ENCODE measurements at regions not wholly inside any gene's neighbourhood (a gene's known extent, or its start where the extent isn't known, plus 50 kb on each side); places are given as distances from the start of the nearest gene placed in this dataset.

- no peak overlapping the region for H3K4me3 Mint-ChIP-seq
- no peak overlapping the region for H3K27ac Mint-ChIP-seq
- no peaks in the 10 kb centered on the region for H3K36me3 Mint-ChIP-seq (ENCODE audit: low read depth)
- H3K27me3 Mint-ChIP-seq, result peaks cover 17% of the 10 kb centered on the region
- no peak for DNase-seq
- ChIA-PET CTCF (no interaction called here), POLR2A (no interaction called here)
- no peaks in the 10 kb centered on the region for H3K4me1 Mint-ChIP-seq
- H3K9me3 Mint-ChIP-seq, result no peaks in the 10 kb centered on the region
These were observed 141.9 kb downstream of the BMS1 start for GRCh38 chr10:42924484-42924883.

- H3K4me1 Mint-ChIP-seq, result no peaks in the 10 kb centered on the region
- ChIA-PET POLR2A (no interaction called here), CTCF (no interaction called here)
- no peak overlapping the region for H3K27ac Mint-ChIP-seq
- H3K4me3 Mint-ChIP-seq, result no peak overlapping the region
- H3K9me3 Mint-ChIP-seq, result no peaks in the 10 kb centered on the region
- H3K27me3 Mint-ChIP-seq, result peaks cover 19% of the 10 kb centered on the region
- DNase-seq, result no peak
- no peaks in the 10 kb centered on the region for H3K36me3 Mint-ChIP-seq (ENCODE audit: low read depth)
These were observed 144.2 kb downstream of the BMS1 start for GRCh38 chr10:42926843-42927242.

- Mint-ChIP-seq H3K4me3 (no peak overlapping the region), H3K27ac (no peak overlapping the region), H3K36me3 (ENCODE audit: low read depth) (no peaks in the 10 kb centered on the region), H3K4me1 (peaks cover 4% of the 10 kb centered on the region), H3K9me3 (no peaks in the 10 kb centered on the region), H3K27me3 (peaks cover 19% of the 10 kb centered on the region)
- ChIA-PET POLR2A (no interaction called here), CTCF (no interaction called here)
- DNase-seq, result no peak
These were observed 145.5 kb downstream of the BMS1 start for GRCh38 chr10:42928064-42928463.

GRCh38 chr10:42929236-42929635, 146.6 kb downstream of the BMS1 start:
- Mint-ChIP-seq H3K9me3 (no peaks in the 10 kb centered on the region), H3K4me1 (peaks cover 12% of the 10 kb centered on the region), H3K4me3 (no peak overlapping the region), H3K27me3 (peaks cover 23% of the 10 kb centered on the region), H3K36me3 (ENCODE audit: low read depth) (no peaks in the 10 kb centered on the region), H3K27ac (no peak overlapping the region)
- no peak for DNase-seq
- ChIA-PET POLR2A (no interaction called here), CTCF (no interaction called here)

GRCh38 chr10:42929993-42930392, 146.9 kb upstream of the RET start:
- ChIA-PET CTCF (no interaction called here), POLR2A (no interaction called here)
- no peaks in the 10 kb centered on the region for H3K36me3 Mint-ChIP-seq (ENCODE audit: low read depth)
- DNase-seq, result no peak
- peaks cover 23% of the 10 kb centered on the region for H3K27me3 Mint-ChIP-seq
- no peaks in the 10 kb centered on the region for H3K9me3 Mint-ChIP-seq
- no peak overlapping the region for H3K4me3 Mint-ChIP-seq
- H3K27ac Mint-ChIP-seq, result no peak overlapping the region
- peaks cover 12% of the 10 kb centered on the region for H3K4me1 Mint-ChIP-seq

- Mint-ChIP-seq H3K4me3 (no peak overlapping the region), H3K4me1 (peaks cover 12% of the 10 kb centered on the region), H3K27ac (no peak overlapping the region), H3K9me3 (no peaks in the 10 kb centered on the region), H3K27me3 (peaks cover 21% of the 10 kb centered on the region), H3K36me3 (ENCODE audit: low read depth) (no peaks in the 10 kb centered on the region)
- CTCF ChIA-PET, result no interaction called here
- POLR2A ChIA-PET, result no interaction called here
- no peak for DNase-seq
These were observed 146.2 kb upstream of the RET start for GRCh38 chr10:42930516-42931192.

- H3K27ac Mint-ChIP-seq, result no peak overlapping the region
- H3K27me3 Mint-ChIP-seq, result peaks cover 21% of the 10 kb centered on the region
- no peaks in the 10 kb centered on the region for H3K9me3 Mint-ChIP-seq
- ChIA-PET CTCF (no interaction called here), POLR2A (no interaction called here)
- no peaks in the 10 kb centered on the region for H3K36me3 Mint-ChIP-seq (ENCODE audit: low read depth)
- no peak for DNase-seq
- peaks cover 12% of the 10 kb centered on the region for H3K4me1 Mint-ChIP-seq
- no peak overlapping the region for H3K4me3 Mint-ChIP-seq
These were observed 144.8 kb upstream of the RET start for GRCh38 chr10:42932116-42932515.

GRCh38 chr10:42932735-42933447, 144.0 kb upstream of the RET start:
- Mint-ChIP-seq H3K27ac (no peak overlapping the region), H3K9me3 (no peaks in the 10 kb centered on the region), H3K27me3 (peaks cover 21% of the 10 kb centered on the region), H3K4me3 (peak overlapping the region; percentile 56), H3K4me1 (peaks cover 12% of the 10 kb centered on the region), H3K36me3 (ENCODE audit: low read depth) (no peaks in the 10 kb centered on the region)
- ChIA-PET POLR2A (no interaction called here), CTCF (interaction anchor here (0.5 kb wide), 1 partner anchor 534 kb away, joined by 4 read pairs; no protein-coding TSS in a partner anchor)
- DNase-seq, result peak; percentile 16

- Mint-ChIP-seq H3K4me1 (peaks cover 12% of the 10 kb centered on the region), H3K27me3 (peaks cover 21% of the 10 kb centered on the region), H3K4me3 (peak overlapping the region; percentile 56), H3K36me3 (ENCODE audit: low read depth) (no peaks in the 10 kb centered on the region), H3K9me3 (no peaks in the 10 kb centered on the region), H3K27ac (no peak overlapping the region)
- POLR2A ChIA-PET, result no interaction called here
- CTCF ChIA-PET, result interaction anchor here (0.5 kb wide), 1 partner anchor 533 kb away, joined by 4 read pairs; no protein-coding TSS in a partner anchor
- no peak for DNase-seq
These were observed 143.2 kb upstream of the RET start for GRCh38 chr10:42933448-42934340.

GRCh38 chr10:42934351-42934811, 142.5 kb upstream of the RET start:
- no peak overlapping the region for H3K4me3 Mint-ChIP-seq
- no peaks in the 10 kb centered on the region for H3K9me3 Mint-ChIP-seq
- H3K27ac Mint-ChIP-seq, result no peak overlapping the region
- no peak for DNase-seq
- H3K27me3 Mint-ChIP-seq, result peaks cover 21% of the 10 kb centered on the region
- peaks cover 12% of the 10 kb centered on the region for H3K4me1 Mint-ChIP-seq
- POLR2A ChIA-PET, result no interaction called here
- CTCF ChIA-PET, result no interaction called here
- H3K36me3 Mint-ChIP-seq (ENCODE audit: low read depth), result no peaks in the 10 kb centered on the region

- Mint-ChIP-seq H3K4me3 (no peak overlapping the region), H3K36me3 (ENCODE audit: low read depth) (no peaks in the 10 kb centered on the region), H3K9me3 (no peaks in the 10 kb centered on the region), H3K27me3 (peaks cover 21% of the 10 kb centered on the region), H3K27ac (no peak overlapping the region), H3K4me1 (peaks cover 12% of the 10 kb centered on the region)
- POLR2A ChIA-PET, result no interaction called here
- no peak for DNase-seq
- CTCF ChIA-PET, result no interaction called here
These were observed 142.0 kb upstream of the RET start for GRCh38 chr10:42934842-42935241.

- POLR2A ChIA-PET, result no interaction called here
- CTCF ChIA-PET, result no interaction called here
- Mint-ChIP-seq H3K9me3 (no peaks in the 10 kb centered on the region), H3K4me1 (peaks cover 12% of the 10 kb centered on the region), H3K27ac (no peak overlapping the region), H3K4me3 (no peak overlapping the region), H3K36me3 (ENCODE audit: low read depth) (no peaks in the 10 kb centered on the region), H3K27me3 (peaks cover 21% of the 10 kb centered on the region)
- DNase-seq, result no peak
These were observed 141.4 kb upstream of the RET start for GRCh38 chr10:42935466-42935865.

GRCh38 chr10:42936580-42936979, 140.3 kb upstream of the RET start:
- no peaks in the 10 kb centered on the region for H3K9me3 Mint-ChIP-seq
- DNase-seq, result no peak

More at GRCh38 chr10:42936580-42936979, 140.3 kb upstream of the RET start:
- ChIA-PET CTCF (no interaction called here), POLR2A (no interaction called here)
- Mint-ChIP-seq H3K36me3 (ENCODE audit: low read depth) (no peaks in the 10 kb centered on the region), H3K4me3 (no peak overlapping the region), H3K27ac (no peak overlapping the region), H3K27me3 (peaks cover 19% of the 10 kb centered on the region), H3K4me1 (peaks cover 12% of the 10 kb centered on the region)
